Stimulated activated CD4-positive, alpha-beta T cell treated with anti-CD3 and anti-CD28 coated beads, Interleukin-12 subunit alpha, Interleukin-12 subunit beta, amount 100 ng/mL, for 24 hours (primary cell): ENCODE measurements at regions not wholly inside any gene's neighbourhood (a gene's known extent, or its start where the extent isn't known, plus 50 kb on each side); places are given as distances from the start of the nearest gene placed in this dataset.

Experiments used
- DNase-seq, 2 experiments: peaks; one replicate each; pipeline ENCODE4 v3.0.0-alpha.2; 2020; ENCODE audit warnings: low read depth in 2 of 2

GRCh38 chr17:71959154-71959553 lies 161.7 kb upstream of the SOX9 start:
- DNase-seq, result no peak

- DNase-seq, result no peak
Observed at GRCh38 chr17:71963351-71963750, 157.5 kb upstream of the SOX9 start.

GRCh38 chr17:71963791-71964190 lies 157.0 kb upstream of the SOX9 start:
- no peak for DNase-seq

GRCh38 chr17:71964559-71964958 lies 156.3 kb upstream of the SOX9 start:
- no peak for DNase-seq

DNA sequence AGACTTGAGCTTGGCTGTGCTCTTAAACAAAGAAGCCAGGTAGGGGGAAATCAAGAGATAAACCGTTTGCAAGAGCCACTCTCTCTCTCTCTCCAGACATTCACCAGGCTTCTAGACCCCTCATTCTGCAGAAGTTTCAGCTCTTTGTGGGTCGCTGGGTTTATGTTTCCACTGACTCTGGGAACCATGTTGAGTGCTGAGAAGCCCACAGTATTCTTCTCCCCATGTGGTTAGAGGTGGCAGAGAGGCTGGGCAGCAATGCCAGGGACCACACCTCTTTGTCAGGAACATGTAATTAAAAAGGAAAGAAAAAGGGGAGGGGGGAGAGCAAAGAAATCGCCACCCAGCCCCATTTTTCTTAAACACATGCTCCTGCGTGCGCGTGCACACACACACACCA lies 154.8 kb upstream of the SOX9 start:
- DNase-seq, result no peak

GRCh38 chr17:71966459-71967313 lies 154.1 kb upstream of the SOX9 start:
- DNase-seq, result no peak

GRCh38 chr17:71969500-71969899 lies 151.3 kb upstream of the SOX9 start:
- no peak for DNase-seq

GRCh38 chr17:71970312-71970711 lies 150.5 kb upstream of the SOX9 start:
- no peak for DNase-seq

DNA sequence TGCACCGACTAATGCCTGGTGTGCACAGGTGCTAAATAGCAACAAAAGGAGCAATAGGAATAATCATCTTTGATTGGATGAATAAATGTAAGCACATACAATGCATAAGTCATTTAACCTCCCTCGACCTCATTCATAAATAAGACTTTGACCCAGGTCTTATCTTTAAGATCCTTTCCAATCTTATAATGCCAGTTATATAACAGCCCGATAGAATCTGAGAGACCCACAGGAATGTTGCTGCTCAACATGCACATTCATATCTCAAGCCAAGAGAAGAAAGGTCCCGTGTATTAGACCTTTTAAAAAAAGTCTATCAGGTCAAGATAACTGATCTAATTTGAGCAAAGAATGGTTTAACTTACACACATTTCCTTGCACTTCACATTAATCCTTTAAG lies 146.8 kb upstream of the SOX9 start:
- DNase-seq, result no peak

DNA sequence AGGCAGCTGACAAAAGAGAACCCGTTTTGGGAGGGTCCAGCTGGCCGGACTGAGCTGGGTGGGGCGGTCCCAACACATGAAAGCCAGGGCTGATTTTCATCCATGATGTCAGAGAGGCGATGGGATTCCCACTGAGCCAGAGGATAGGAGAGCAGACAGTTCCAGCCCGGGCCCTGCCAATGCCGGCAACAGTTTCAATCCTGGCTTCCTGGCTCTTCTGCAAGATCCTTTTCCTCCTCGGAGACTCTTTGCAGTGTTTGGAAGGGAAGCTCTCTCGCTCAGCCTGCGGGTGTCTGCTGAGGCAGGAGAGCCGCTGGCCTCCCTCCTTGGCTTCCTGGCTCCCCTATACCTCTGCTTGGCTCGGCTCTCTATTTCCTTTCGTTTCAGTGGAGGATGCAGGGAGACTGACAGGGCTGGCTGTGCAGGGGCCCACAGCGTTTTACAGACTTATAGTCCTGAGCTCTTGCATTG lies 145.5 kb upstream of the SOX9 start:
- no peak for DNase-seq

GRCh38 chr17:71976011-71976649 lies 144.7 kb upstream of the SOX9 start:
- no peak for DNase-seq

- no peak for DNase-seq
Observed at GRCh38 chr17:71978435-71978834, 142.4 kb upstream of the SOX9 start.

DNA sequence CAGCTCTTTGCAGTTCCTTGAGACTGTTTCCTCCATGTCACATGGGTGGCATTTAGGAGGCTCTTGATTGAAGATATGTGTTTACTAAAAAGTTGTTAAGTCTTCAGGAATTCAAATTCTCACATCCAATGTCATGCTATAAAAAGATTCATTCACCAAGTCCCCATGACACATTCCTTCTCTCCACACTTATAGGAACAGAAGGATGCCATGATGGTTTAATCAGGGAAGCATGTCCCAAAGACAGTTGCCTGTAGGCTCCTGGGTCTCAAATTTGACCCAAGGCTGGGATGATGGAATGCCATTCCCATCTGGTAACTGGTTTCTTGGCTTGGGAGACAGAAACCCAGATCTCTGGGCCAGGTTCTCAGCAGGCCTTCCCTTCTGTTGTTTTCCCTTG lies 140.6 kb upstream of the SOX9 start:
- no peak for DNase-seq

- DNase-seq, result no peak
Observed at GRCh38 chr17:71983828-71984227, 137.0 kb upstream of the SOX9 start.

DNA sequence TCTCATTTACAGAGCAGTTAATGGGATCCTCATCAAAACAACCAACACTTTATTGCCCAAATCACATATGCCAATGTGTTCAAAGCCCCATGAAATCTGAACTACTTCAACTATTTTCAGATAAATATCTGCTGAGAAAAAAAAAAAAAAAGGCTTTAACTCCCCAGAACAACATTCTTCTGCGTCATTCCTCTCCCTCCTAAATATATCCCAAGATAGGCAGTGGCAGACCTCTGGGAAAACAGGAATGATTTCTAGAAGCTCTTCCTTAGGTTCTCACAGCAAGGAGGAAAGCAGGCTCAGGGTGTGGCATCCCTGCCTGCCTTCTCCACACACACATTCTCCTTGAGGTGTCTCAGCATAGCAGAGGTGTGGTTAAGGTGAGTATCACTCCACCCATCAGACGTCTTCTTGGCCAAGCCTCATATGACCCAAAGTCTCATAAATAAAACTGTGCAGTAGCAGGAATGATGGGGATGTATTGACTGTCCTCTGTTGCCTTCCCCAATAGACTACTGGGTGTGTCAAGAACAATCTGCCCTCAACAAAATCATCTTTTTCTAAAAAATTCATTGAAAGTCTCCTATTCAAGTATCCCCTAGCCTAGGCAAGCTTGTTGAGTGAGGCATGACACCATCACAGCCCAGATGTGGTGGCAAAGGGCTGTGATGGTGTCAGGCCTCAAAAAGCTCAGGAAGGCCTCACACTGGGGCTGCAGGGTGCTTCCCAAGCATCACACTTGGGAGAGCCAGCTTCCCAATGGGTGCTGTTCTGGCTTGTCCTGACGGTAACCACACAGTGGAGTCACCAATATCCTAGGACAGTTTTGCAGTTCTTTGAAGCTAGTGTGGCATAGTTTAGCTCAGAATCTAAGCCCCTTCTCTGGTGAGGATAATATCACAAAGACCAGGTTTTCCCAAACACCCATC lies 135.4 kb upstream of the SOX9 start:
- DNase-seq, result no peak

GRCh38 chr17:71986886-71987285 lies 133.9 kb upstream of the SOX9 start:
- DNase-seq, result no peak

DNA sequence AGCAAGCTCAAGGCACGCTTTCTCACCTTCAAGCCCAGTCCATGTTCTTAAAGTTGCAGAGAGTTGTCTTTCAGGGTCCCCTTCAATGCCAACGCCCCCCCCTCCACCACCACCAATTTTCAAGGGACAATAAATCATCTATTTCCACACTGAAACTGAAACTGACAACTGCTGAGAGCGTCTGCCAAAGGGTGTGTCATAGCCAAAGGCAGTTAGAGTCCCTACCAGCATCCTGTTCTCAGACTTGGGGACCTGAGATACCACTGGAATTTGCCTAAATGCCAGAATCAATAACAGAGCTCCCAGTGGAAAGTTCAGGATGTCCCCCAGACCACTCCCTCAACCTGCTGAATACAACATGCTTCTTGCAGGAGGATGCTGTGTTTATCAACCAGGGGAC lies 133.2 kb upstream of the SOX9 start:
- DNase-seq, result no peak

- DNase-seq, result no peak
Observed at GRCh38 chr17:71989117-71989516, 131.7 kb upstream of the SOX9 start.

- no peak for DNase-seq
Observed at GRCh38 chr17:71993363-71993762, 127.5 kb upstream of the SOX9 start.

GRCh38 chr17:71995590-71995989 lies 125.2 kb upstream of the SOX9 start:
- no peak for DNase-seq

DNA sequence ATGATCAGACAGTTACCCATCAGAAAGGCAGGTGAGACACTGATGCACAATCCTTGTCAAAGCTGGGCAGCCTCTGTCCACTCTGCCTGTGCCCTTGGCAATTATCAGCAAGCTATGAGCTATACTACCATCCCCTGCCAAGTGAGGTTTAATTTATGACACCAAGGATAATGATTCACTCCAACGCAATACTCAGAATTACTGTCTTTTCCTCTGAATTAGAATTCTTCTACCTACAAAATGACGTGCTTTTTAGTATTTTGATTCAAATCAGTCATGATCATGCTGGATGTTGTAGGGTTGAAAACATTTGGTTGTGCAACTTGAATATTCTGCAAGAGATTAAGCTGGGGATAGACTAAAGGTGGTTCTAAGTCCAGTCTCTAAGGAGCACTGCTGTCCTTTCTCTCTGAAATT lies 116.8 kb upstream of the SOX9 start:
- no peak for DNase-seq
